H9 (cell line): ENCODE measurements at regions not wholly inside any gene's neighbourhood (a gene's known extent, or its start where the extent isn't known, plus 50 kb on each side); places are given as distances from the start of the nearest gene placed in this dataset.

Experiments
- DNase-seq: peaks from one replicate; pipeline ENCODE4 v3.0.0-alpha.2; 2017
- H2AFZ ChIP-seq: one replicate; pipeline ENCODE4 v1.6.1; 2013; ENCODE audit warnings: mild to moderate bottlenecking, low read length, control low read depth, moderate library complexity
- H2AK5ac ChIP-seq: 2 replicates; pipeline ENCODE4 v1.6.1; 2013; ENCODE audit warnings: low read length, control low read depth, mixed read lengths; ENCODE audit not compliant: insufficient read length
- H2BK120ac ChIP-seq: one replicate; pipeline ENCODE4 v1.6.1; 2013; ENCODE audit warnings: low read depth, mild to moderate bottlenecking, low read length, control low read depth, inconsistent platforms; ENCODE audit not compliant: poor library complexity, severe bottlenecking
- H2BK12ac ChIP-seq: 2 replicates; pipeline ENCODE4 v1.6.1; 2013; ENCODE audit warnings: low read length, control low read depth, mixed read lengths, low read depth; ENCODE audit not compliant: insufficient read length
- H2BK15ac ChIP-seq: 2 replicates; pipeline ENCODE4 v1.6.1; 2013; ENCODE audit warnings: low read depth, low read length, control low read depth
- H2BK20ac ChIP-seq: one replicate; pipeline ENCODE4 v1.6.1; 2013; ENCODE audit warnings: low read depth, mild to moderate bottlenecking, low read length, control low read depth, inconsistent platforms; ENCODE audit not compliant: poor library complexity, severe bottlenecking
- H2BK5ac ChIP-seq: 2 replicates; pipeline ENCODE4 v1.6.1; 2013; ENCODE audit warnings: low read length, control low read depth, mixed read lengths; ENCODE audit not compliant: insufficient read length
- H3K14ac ChIP-seq: 2 replicates; pipeline ENCODE4 v1.6.1; 2013; ENCODE audit warnings: low read length, control low read depth; ENCODE audit not compliant: insufficient read depth
- H3K18ac ChIP-seq: 2 replicates; pipeline ENCODE4 v1.6.1; 2013; ENCODE audit warnings: low read depth, mild to moderate bottlenecking, mixed read lengths, low read length, control low read depth; ENCODE audit not compliant: insufficient read length
- H3K23ac ChIP-seq: 2 replicates; pipeline ENCODE4 v1.6.1; 2013; ENCODE audit warnings: low read length, control low read depth, mixed read lengths, low read depth; ENCODE audit not compliant: insufficient read length
- H3K23me2 ChIP-seq: 2 replicates; pipeline ENCODE4 v1.6.1; 2013; ENCODE audit warnings: low read depth, mild to moderate bottlenecking, mixed read lengths, low read length, control low read depth; ENCODE audit not compliant: insufficient read length, poor library complexity, severe bottlenecking
- H3K27ac ChIP-seq: 2 replicates; pipeline ENCODE4 v1.5.1; 2013; ENCODE audit warnings: low read length, control low read depth, mixed read lengths, low read depth; ENCODE audit not compliant: insufficient read length
- H3K27me3 ChIP-seq: 2 replicates; pipeline ENCODE4 v1.6.1; 2013; ENCODE audit warnings: low read length, control low read depth, inconsistent platforms; ENCODE audit not compliant: insufficient read depth
- H3K4ac ChIP-seq: 2 replicates; pipeline ENCODE4 v1.6.1; 2013; ENCODE audit warnings: low read depth, mild to moderate bottlenecking, control low read depth, inconsistent platforms, low read length, moderate library complexity
- H3K4me1 ChIP-seq: 2 replicates; pipeline ENCODE4 v1.6.1; 2013; ENCODE audit warnings: low read length, control low read depth, inconsistent platforms; ENCODE audit not compliant: insufficient read depth
- H3K4me2 ChIP-seq: 2 replicates; pipeline ENCODE4 v1.6.1; 2013; ENCODE audit warnings: low read length, control low read depth, mixed read lengths; ENCODE audit not compliant: insufficient read length, insufficient read depth
- H3K56ac ChIP-seq: 2 replicates; pipeline ENCODE4 v1.6.1; 2013; ENCODE audit warnings: low read depth, mild to moderate bottlenecking, mixed read lengths, low read length, control low read depth; ENCODE audit not compliant: insufficient read length
- H3K79me1 ChIP-seq: 2 replicates; pipeline ENCODE4 v1.6.1; 2013; ENCODE audit warnings: low read depth, mild to moderate bottlenecking, moderate library complexity, low read length, control low read depth, inconsistent platforms; ENCODE audit not compliant: insufficient read depth, poor library complexity, severe bottlenecking
- H3K79me2 ChIP-seq: 2 replicates; pipeline ENCODE4 v1.6.1; 2013; ENCODE audit warnings: low read length, control low read depth, inconsistent platforms; ENCODE audit not compliant: insufficient read depth
- H3K9ac ChIP-seq: 2 replicates; pipeline ENCODE4 v1.6.1; 2013; ENCODE audit warnings: low read length, control low read depth, mixed read lengths; ENCODE audit not compliant: insufficient read length; ENCODE audit errors: extremely low read depth
- H3K9me3 ChIP-seq: one replicate; pipeline ENCODE4 v1.6.1; 2013; ENCODE audit warnings: low read depth, low read length, inconsistent platforms; ENCODE audit not compliant: control insufficient read depth
- H3T11ph ChIP-seq: one replicate; pipeline ENCODE4 v1.6.1; 2013; ENCODE audit warnings: mild to moderate bottlenecking, low read length, control low read depth, inconsistent platforms
- H4K20me1 ChIP-seq: one replicate; pipeline ENCODE4 v1.6.1; 2013; ENCODE audit not compliant: control insufficient read depth, insufficient read length, insufficient read depth
- H4K5ac ChIP-seq: 2 replicates; pipeline ENCODE4 v1.6.1; 2013; ENCODE audit warnings: low read depth, mild to moderate bottlenecking, mixed read lengths, low read length, control low read depth; ENCODE audit not compliant: insufficient read length
- H4K8ac ChIP-seq: replicated peaks from 2 replicates; pipeline ENCODE4 v1.6.1; 2013; ENCODE audit warnings: low read length, control low read depth, mixed read lengths, low read depth; ENCODE audit not compliant: insufficient read length
- H4K91ac ChIP-seq: 2 replicates; pipeline ENCODE4 v1.6.1; 2013; ENCODE audit warnings: low read depth, mild to moderate bottlenecking, moderate library complexity, mixed read lengths, low read length, control low read depth; ENCODE audit not compliant: insufficient read length
- H3K27ac Mint-ChIP-seq, 3 experiments: 2 replicates in 2 of 3; 3 replicates in 1 of 3; pipeline ENCODE4 v1.8.0; 2020 to 2021; ENCODE audit warnings: mixed read lengths in 3 of 3, mild to moderate bottlenecking in 1 of 3, moderate library complexity in 1 of 3
- H3K27me3 Mint-ChIP-seq: 2 replicates; pipeline ENCODE4 v1.8.0; 2021; ENCODE audit warnings: low read depth, mild to moderate bottlenecking, moderate library complexity, mixed read lengths
- H3K36me3 Mint-ChIP-seq, 3 experiments: 2 replicates in 2 of 3; 3 replicates in 1 of 3; pipeline ENCODE4 v1.8.0; 2020 to 2021; ENCODE audit warnings: low read depth in 3 of 3, mixed read lengths in 3 of 3; ENCODE audit not compliant: insufficient read depth in 1 of 3
- H3K4me1 Mint-ChIP-seq, 2 experiments: 2 replicates each; pipeline ENCODE4 v1.8.0; 2020; ENCODE audit warnings: mixed read lengths in 2 of 2
- H3K4me3 Mint-ChIP-seq, 2 experiments: 2 replicates in 1 of 2; 3 replicates in 1 of 2; pipeline ENCODE4 v1.8.0; 2020 to 2021; ENCODE audit warnings: mild to moderate bottlenecking in 2 of 2, mixed read lengths in 2 of 2, moderate library complexity in 1 of 2
- H3K9me3 Mint-ChIP-seq, 2 experiments: 2 replicates in 1 of 2; 3 replicates in 1 of 2; pipeline ENCODE4 v1.8.0; 2020; ENCODE audit warnings: mild to moderate bottlenecking in 2 of 2, mixed read lengths in 2 of 2, moderate library complexity in 1 of 2
- WGBS: extraction: QIAGEN DNeasy Blood & Tissue Kit; methylation state at CpG from one replicate; pipeline ENCODE4 v1.1.7; 2013; ENCODE audit warnings: missing lambda C conversion rate, low lambda C conversion rate, mixed read lengths; ENCODE audit not compliant: insufficient read length; ENCODE audit errors: extremely low coverage; 5-methylcytosine and 5-hydroxymethylcytosine counted together
- TF ChIP-seq, protein P1 (sequence below): fragments of 200-600 bp; sonication (generic); conservative IDR thresholded peaks from 3 replicates; pipeline ENCODE4 v1.8.0; 2021; ENCODE audit warnings: antibody characterized with exemption, mild to moderate bottlenecking

DNA sequence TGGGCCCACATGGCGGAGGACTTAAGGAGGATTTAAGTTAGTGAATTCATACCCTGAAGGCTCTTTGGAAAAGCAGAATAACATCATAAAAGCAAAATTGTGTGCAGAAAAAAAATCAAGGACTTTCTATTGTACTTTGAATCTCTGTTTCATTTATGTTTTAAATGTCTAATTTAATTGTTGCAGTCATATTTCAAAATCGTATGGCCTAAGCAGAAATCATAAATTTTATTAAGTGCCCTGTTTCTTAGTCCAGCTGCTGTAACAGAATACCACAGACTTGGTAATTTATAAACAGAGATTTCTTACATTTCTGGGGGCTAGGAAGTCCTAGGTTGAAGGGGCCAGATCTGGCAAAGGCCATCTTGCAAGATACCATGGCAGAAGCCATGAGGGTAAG lies 555.6 kb downstream of the LTN1 start:
- Histone ChIP-seq H2BK20ac (no peak overlapping the region), H3K79me2 (no peaks in the 10 kb centered on the region), H3K18ac (no peak overlapping the region), H3K23ac (no peak overlapping the region), H4K91ac (no peak overlapping the region), H3K9me3 (no peaks in the 10 kb centered on the region), H3K14ac (no peak overlapping the region), H3K27ac (no peak overlapping the region), H2BK5ac (no peak overlapping the region), H3K9ac (no peak overlapping the region), H3K56ac (no peak overlapping the region), H2AK5ac (no peak overlapping the region), H3K79me1 (no peaks in the 10 kb centered on the region), H4K5ac (no peak overlapping the region), H3K4me2 (no peak overlapping the region), H4K8ac (no peak overlapping the region), H3K23me2 (no peaks in the 10 kb centered on the region), H2AFZ (no peak overlapping the region), H2BK120ac (no peak overlapping the region), H3K27me3 (no peaks in the 10 kb centered on the region), H2BK12ac (no peak overlapping the region), H3T11ph (no peak overlapping the region), H4K20me1 (no peaks in the 10 kb centered on the region), H2BK15ac (no peak overlapping the region), H3K4me1 (no peaks in the 10 kb centered on the region), H3K4ac (no peak overlapping the region)
- Mint-ChIP-seq H3K36me3 (no peaks in the 10 kb centered on the region), H3K4me1 (no peaks in the 10 kb centered on the region), H3K4me3 (no peak overlapping the region), H3K27ac (no peak overlapping the region), H3K9me3 (no peaks in the 10 kb centered on the region), H3K27me3 (no peaks in the 10 kb centered on the region)
- TF ChIP-seq, protein P1, sequence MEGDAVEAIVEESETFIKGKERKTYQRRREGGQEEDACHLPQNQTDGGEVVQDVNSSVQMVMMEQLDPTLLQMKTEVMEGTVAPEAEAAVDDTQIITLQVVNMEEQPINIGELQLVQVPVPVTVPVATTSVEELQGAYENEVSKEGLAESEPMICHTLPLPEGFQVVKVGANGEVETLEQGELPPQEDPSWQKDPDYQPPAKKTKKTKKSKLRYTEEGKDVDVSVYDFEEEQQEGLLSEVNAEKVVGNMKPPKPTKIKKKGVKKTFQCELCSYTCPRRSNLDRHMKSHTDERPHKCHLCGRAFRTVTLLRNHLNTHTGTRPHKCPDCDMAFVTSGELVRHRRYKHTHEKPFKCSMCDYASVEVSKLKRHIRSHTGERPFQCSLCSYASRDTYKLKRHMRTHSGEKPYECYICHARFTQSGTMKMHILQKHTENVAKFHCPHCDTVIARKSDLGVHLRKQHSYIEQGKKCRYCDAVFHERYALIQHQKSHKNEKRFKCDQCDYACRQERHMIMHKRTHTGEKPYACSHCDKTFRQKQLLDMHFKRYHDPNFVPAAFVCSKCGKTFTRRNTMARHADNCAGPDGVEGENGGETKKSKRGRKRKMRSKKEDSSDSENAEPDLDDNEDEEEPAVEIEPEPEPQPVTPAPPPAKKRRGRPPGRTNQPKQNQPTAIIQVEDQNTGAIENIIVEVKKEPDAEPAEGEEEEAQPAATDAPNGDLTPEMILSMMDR, result no peak
- no CpG with 5 or more reads among the region's 2 CpGs for WGBS
- DNase-seq, result no peak
